OCI-M2 (cell line): ENCODE measurements at regions not wholly inside any gene's neighbourhood (a gene's known extent, or its start where the extent isn't known, plus 50 kb on each side); places are given as distances from the start of the nearest gene placed in this dataset.

Source experiments
- DNase-seq: peaks from one replicate; lab custom pipeline; 2025; ENCODE audit not compliant: unreplicated experiment; lab: John Stamatoyannopoulos, UW

DNA sequence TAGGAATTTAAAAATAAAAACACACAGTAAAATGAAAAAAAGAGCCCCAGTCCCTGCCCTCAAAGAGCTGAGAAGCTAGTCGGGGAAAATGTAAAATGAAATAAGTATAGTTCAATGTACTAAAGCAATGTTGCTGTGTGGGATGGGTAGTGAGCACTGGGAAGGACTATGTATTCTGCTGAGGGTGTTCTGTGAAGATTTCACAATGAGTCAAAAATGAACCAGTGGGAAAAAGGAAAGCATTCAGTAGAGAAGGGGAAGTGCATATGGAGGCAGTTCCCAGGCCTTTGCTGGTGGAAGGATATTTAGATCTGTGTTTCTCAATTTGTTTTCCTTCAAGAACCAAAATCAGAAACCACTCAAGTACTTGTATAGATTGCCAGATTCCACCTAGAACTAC is 1094.7 kb upstream of the KLHL29 start:
- no peak for DNase-seq

DNA sequence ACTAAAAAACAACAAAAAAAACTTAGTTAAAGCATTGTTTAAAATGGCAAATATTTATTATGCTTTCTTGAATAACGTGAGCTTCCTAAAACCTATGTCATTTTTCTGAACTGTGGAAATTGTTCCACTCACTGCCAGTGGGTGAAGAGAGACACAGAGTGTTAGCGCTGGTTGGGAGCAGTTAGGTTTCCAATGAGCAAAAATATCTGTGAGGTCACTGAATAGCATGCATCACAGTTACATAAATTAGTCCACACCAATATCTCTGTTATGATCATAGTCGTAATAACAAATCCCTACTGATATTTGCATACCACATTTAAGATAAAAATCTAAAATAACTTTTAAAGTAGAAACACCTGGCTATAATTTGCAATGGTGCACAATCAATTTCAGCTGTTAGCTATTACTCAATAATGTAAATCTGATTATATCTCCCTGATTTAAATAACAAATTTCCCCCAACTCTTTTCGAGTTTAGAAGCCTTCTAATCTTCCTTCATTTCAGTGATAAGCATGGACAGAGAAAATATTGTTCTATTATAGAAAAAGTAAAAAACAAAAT is 1094.0 kb upstream of the KLHL29 start:
- no peak for DNase-seq

DNA sequence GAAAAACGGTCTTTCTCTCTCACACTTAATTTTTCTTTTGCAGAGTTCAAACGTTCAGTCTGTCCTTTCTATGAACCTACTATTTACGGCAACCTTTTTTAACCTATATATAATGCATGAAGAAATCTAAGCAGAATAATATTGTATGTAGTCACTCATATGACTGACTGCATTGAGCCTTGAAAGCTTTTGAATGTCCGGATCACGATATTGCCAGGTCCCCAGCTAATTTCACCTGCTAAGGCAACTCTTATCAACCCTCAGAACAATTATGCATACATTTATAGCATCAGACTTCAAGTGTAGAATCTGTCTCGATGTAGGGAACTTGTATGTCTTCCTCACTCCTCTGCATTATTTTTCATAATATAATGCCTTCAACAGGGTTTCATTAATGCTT is 1083.8 kb upstream of the KLHL29 start:
- no peak for DNase-seq

DNA sequence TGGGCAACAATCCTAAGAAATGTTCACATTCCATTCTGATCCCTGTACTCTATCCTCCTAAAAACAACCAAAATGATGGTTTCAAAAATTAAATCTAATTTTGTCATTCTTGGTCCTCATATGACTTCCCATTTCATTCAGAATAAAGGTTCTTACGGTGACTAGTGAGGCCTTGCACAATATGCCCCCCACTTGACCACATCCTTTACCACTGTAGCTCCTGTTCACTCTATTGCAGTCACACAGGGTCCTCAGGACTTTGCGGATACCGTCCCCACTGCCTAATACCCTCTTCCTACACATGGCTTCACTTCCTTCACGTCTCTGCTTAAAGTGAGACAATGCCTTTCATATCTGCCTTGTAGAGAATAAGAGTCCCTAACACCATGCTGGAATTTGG is 1058.7 kb upstream of the KLHL29 start:
- DNase-seq = no peak

DNA sequence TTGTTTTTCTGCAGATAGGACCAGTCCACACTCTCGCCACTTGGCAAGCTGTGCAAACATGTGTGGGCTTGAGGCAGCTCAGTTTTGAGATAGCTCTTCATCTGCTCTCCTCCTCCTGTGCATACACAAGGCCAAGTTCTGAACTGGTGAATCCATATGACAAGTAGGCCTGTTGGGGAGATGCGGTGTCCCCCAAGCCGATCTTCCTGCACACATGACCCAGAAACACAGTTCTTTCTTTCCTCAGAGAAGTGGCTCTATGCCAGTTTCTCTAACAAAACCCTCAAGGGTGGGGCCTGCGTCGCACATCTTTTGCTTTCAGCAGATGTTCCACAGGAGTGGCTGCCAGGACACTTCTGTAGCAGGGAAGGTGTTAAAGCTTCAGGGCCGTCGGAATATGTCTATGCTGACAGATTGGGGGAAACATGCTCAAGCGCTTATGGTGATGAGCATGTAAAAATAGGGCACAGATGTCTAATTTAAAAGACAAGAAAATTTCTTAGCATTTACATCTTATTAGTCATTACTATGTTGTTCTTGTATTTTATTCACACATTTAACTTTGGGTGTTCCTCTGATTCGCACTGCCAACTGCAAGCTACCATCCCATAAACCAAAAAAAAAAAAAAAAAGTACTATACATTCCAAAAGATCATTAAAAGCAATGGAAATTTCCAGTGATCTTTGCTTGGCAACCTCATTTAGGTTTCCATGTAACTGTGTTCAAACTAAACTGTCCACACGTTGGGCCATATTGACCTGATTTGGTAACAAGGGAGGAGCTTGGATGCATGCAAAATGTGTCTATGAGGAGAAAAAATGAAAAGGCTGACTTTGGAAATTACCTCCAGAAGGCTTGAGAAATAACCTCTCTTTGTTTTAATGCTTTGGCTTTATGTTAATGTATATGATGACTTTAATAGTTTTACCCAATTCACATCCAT is 1055.5 kb upstream of the KLHL29 start:
- DNase-seq = no peak

DNA sequence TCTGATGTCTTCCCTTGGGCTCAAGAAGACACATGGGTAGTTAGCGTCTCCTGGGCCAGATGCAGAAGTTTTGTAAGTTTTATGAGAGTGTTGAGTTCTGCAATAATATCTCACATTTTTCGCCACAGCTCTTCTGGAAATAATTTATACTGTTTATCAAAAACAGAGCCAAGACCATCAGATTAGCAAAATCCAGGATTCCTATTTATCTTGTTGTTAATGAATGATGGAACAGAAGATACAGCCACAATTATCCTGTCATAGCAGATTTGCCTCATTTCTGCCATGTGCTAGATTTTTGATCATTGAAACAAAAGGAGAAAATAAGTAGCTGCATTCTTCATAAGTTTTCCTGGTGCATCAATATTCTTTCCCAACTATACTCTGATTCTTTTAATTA is 1048.6 kb upstream of the KLHL29 start:
- DNase-seq = no peak

DNA sequence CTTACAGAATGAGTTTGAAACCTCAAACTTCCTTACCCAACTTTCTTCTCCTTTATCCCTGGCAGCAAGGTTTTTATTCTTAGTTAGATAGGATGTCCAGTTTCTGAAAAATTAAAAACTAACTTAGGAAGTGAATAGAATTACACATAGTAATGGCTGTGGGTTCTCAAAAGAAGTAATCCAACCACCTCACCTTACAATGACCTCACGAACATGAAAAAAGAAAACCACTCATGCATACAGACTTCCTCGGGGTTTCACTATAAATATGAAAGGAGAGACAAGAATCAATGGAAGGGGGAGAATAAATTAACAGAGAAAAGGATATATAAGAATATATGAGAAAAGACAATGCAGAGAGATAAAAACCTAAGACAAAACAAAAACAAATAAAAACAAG is 1044.3 kb upstream of the KLHL29 start:
- no peak for DNase-seq

DNA sequence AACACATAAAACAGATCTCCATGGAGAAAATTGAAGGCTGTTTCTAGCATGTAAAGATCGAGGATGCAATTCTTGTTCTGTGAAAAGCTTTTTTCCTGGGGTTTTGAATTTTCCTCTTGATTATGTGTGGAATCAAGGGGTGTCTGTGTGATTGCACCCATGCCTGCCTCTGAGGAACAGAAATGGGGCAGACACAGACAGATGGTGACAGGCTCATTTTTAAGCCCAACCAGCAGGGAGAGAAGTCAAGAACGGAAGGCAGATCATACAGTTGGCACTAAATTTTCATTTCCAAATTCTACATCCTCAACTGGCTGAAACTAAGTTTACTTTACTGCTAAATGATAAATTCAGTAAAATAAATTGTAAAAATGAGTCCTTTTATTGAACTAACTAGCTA is 1037.7 kb upstream of the KLHL29 start:
- DNase-seq = no peak

DNA sequence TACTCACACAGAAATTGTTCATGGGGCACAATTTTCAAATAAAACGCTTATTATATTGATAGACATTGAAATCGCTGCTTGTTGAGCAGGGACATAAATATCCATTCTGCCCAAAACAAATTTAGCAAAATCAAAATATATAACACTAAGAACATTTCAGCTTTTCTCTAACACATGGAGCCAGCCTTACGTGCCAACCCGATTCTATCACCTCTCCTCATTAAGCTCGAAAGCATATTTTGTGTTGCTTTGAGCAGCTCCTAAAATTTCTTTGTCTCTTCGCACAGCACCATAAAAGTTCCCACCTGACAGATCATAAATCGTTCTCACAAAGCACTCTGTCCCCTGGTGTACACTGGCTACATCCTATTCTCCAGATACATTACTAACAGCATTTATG is 1034.4 kb upstream of the KLHL29 start:
- DNase-seq = no peak

DNA sequence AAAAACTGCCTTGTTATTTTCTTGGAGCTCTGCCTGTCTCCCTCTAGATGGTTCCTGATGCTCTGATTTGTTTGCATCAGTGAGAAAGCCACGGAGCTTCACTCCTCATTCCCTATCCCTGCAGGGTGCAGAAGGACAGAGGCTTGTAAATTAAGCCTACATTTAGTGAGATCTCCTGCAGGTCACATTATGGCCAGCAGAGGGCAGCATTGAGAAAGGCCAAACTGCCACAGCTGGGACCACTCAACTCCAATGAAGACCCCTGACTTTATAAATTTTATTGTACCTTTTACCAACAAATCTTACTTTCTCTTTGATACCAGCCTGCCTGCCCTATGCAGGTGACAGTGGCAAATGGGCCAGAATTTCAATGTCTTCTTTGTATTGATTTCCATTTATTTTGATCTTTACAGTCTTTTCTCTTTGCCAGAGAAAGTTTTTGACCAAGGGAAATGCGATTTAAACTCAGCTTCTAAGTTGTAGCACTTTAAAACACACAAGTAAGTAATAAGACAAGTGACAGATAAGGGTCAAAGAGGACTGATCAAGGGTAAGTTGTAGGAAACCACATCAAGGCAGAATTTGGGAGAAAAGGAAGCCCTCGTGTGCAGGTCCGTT is 1029.1 kb upstream of the KLHL29 start:
- no peak for DNase-seq

DNA sequence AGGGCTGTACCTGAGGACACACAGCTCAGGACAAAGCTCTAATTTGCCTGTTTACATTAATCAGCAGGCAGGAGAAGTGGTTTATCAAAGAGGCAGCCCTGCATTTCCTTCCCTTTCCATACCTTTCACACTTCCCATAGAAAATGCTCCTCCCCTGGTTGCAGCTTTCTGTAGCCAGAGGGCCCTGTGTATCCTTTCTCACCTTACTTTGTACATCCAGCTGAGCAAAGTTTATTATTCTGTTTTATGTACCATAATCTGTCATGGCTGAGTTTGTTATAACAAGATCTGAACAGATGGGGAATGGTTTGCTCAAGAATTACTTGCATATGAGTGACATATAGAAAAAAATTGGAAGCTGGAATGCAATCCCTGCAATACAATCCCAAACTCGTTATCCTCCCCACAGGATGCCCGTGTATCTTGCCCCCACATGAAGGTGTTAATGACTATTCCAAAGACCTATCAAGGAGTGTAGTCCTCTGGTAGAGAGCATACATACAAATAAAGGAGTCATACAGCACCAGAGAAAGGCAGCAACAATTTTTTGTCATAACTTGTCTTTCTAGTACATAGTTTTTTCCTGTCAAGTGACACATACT is 1025.8 kb upstream of the KLHL29 start:
- no peak for DNase-seq

DNA sequence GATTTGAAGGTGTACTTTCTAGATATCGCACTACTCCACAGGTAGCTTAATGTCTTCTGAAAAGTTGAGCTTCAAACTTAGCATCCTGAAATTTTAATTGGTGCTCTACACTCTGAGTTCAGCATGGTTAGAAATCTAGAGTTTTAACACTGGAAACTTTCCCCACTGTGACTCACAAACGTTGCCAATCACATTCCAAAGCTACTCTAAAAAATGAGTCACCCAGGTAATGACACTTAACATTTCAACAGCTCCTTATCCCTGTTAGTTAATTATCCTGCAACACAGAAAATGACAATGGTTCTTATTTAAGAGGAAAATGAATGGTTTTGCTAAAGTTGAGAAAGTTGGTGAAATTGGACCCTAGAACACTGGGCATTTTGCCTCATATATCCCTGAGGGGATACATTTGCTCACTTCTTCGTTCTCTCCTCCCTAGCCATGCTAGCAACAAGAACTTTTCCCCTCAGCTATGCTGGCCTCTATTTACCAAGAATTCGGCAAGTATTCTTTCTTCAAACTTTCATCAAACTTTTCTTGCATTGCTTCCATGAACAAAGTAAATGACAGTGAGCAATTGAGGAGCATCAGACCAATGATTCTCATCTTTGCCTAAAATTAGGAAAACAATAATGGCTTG is 1024.1 kb upstream of the KLHL29 start:
- no peak for DNase-seq

DNA sequence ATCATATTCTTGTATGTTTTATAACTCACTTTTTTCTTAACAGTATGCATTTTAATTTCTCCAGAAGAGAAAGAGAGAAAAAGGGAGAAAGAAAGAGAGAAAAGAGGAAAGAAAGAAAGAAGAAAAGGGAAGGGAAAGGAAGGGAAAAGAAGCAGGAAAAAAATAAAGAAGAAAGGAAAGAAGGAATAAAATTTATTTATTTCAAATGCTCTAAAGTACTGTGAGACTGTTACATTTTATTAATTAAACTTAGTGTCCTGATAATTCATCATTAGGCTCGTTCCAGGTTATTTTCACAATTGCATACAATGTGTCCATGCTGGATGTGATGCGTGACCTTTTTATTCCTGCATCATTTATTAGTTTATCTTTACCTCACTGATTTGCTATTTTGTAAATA is 1023.4 kb upstream of the KLHL29 start:
- no peak for DNase-seq

DNA sequence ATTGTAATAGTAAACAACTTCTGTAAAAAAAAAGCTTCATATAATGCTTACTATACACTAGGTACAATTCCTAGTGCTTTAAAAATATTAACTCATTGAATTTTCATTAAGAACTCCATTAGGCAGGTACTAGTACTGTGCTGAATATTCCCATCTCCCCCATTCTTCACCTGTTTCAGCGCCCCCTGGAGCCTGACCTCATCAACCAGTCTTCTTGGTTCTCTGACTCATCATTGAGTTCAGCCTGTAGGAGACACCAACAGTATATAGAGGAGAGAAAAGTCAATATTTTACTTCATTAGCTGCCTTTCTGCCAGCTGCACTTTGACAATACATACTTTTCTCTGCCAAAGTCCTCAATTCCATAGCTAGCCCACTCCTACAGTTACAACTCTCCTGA is 1009.9 kb upstream of the KLHL29 start:
- no peak for DNase-seq

DNA sequence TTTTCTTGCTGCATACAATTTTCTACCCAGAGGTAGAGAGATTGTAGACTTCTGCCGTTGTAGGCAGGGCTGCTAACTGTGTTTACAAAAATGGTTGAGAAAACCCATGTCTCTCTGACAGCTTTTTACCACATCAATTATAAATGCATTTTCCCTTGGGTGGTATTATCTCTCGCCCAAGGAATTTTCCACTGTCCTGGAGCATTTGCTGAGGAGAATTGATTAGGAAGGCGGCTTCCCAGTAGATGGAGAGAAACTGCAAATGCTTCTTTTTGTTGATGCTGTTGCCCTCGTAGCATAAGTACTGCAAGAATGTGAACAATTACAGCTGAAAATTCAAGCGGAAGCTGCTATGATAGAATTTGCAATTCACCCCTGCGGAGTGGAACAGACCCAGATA is 1007.7 kb upstream of the KLHL29 start:
- no peak for DNase-seq

DNA sequence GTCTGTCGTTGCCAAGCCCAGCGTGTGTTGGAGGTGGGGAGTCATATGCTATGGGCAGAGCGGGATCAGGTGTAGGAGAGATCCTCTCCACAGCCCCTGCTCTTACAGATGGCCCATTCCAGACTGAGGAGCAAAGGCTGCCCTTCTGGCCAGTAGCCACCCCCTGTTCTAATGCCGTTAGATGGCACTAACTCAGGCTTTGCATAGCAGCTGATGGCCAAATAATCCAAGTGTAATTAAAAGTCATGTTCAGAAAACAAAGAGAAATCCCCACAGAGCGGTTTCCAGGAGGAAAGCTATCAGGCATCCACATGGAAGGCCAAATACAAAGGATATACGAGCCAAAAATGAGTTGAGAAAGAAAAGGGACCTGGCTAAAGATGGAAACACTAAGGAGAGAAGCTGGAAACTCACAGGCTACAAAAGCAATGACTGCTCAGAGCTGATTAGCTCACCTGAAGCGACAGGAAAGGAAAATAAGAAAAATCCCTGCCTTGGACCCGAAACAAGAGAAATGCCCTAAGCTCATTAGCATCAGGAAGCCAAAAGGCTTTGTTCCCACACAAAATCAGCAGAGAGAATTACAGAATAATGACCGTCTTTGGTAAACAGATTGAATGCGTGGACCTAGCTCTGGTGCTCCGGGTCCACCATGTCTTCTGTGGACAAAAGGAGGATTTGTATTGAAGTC is 1002.4 kb upstream of the KLHL29 start:
- DNase-seq = no peak

DNA sequence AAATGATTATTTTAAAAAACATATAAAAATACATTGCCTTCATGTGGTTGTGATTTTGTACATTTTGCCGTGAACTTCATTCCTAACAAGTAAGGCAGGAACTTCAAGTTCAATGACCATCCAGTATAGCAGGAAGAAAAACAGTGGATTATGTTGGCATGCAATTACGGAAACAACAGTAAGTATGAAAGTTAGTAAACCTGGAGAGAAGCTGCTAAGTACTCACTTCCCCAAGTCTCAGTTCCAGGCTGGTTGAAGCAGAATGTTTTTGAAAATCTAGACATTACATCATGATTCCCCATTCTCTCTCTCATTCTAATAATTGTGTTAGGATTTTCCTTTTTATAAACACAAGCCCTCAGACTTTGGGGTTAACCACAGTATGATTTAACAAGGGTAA is 987.1 kb upstream of the KLHL29 start:
- DNase-seq = no peak

DNA sequence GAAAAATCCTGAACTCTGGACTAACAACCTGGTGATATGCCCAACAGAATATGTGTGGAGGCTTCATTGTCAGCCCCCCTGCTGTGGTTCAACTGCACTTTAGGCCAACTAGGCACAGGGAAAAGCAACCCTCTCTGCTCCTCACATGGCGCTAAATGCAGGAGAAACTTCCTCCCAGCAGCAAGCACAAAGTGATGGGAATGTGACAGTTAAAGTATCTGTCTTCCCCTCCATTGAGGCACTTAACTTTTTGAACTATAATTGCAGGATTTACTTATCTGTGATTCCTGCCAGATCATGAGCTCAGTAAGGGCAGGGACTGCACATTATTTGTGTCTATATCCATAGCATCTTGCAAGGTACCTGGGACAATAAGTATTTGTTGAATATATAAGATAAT is 981.2 kb upstream of the KLHL29 start:
- no peak for DNase-seq

DNA sequence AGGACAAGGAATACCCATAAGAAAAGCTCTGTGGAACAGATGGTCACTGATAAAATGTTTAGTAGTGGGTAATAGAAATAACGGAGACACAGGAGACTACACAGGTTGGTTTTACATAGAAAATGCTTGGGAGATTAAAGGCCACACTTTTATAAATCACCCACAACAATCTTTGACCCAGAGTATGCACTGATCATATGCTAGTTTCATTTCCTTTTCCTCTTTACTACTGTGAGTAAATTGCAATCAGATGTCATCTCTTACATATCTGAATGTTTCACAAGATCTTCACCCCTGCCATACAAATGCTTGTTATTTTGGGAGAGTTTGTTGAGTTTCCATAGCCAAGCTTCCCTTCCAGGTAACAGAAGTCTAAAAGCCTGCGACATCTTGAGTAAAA is 978.4 kb upstream of the KLHL29 start:
- DNase-seq = no peak

DNA sequence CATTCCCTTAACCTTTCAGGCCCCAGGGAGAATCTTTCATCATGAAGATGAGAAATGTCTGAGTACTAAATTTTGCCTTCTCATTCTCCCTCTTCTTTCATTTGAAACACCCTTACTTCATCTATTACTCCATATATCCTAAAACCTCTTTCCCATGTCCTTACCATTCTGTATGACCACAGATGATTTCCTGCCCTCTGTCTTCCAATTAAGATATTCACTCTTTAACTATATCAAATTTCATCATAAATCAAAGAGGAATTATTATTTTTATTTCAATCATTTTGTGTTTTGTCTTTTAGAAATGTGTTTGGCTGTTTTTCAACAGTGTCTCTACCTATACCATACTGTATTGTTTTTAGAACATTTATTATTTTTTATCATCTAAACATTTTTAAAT is 964.9 kb upstream of the KLHL29 start:
- DNase-seq = no peak

DNA sequence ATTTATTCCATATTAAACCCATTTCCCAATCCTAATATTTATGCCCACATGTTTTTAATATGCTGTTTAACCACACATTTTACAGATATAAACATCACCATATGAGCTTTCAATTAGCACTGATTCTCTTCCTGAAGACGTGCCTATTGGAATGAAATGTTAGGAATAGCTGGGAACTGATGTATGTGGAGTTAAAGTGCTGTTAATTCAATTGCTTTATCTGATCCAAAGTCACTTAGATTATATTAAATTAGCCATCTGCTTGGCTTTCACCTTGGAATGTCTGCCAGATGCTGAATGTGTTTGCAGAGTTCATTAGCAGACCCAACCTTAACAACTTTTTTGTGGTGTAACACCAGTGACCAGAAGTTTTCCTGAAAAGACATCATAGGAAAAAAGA is 942.9 kb upstream of the KLHL29 start:
- DNase-seq = no peak
